HL-60 (cell line): ENCODE measurements at regions not wholly inside any gene's neighbourhood (a gene's known extent, or its start where the extent isn't known, plus 50 kb on each side); places are given as distances from the start of the nearest gene placed in this dataset.

ENCODE experiments used
- DNase-seq, 2 experiments: peaks; one replicate each; pipeline ENCODE4 v3.0.0-alpha.2; 2010 to 2020; ENCODE audit warnings: low read depth in 1 of 2, low spot score in 1 of 2
- H3K27ac ChIP-seq: fragments of 250-450 bp; sonication (Bioruptor Pico); replicated peaks from 2 replicates; pipeline ENCODE4 v1.5.1; 2020; ENCODE audit warnings: mild to moderate bottlenecking, moderate library complexity
- H3K27me3 ChIP-seq: fragments of 250-450 bp; sonication (Bioruptor Pico); 2 replicates; pipeline ENCODE4 v1.5.1; 2021; ENCODE audit warnings: mild to moderate bottlenecking, moderate library complexity; ENCODE audit not compliant: insufficient read depth, poor library complexity, severe bottlenecking
- H3K4me3 ChIP-seq: replicated peaks from 2 replicates; pipeline ENCODE4 v1.5.1; 2011; ENCODE audit warnings: mild to moderate bottlenecking, control low read depth, low read length; ENCODE audit not compliant: insufficient read depth
- GABPA ChIP-seq: IDR thresholded peaks from 2 replicates; pipeline ENCODE4 v1.6.1; 2012; ENCODE audit warnings: low read depth
- POLR2AphosphoS5 ChIP-seq: IDR thresholded peaks from 2 replicates; pipeline ENCODE4 v1.6.1; 2012; ENCODE audit warnings: low read depth
- SPI1 ChIP-seq: IDR thresholded peaks from 2 replicates; pipeline ENCODE4 v1.6.1; 2012; ENCODE audit warnings: low read depth, mild to moderate bottlenecking, borderline replicate concordance
- TF ChIP-seq, protein P1 (sequence below): IDR thresholded peaks from 2 replicates; pipeline ENCODE4 v1.6.1; 2012; ENCODE audit warnings: low read depth; ENCODE audit not compliant: insufficient replicate concordance
- TF ChIP-seq, protein P2 (sequence below): IDR thresholded peaks from one replicate; pipeline ENCODE4 v1.5.1; 2011; ENCODE audit warnings: low read length, control low read depth, inconsistent platforms; ENCODE audit not compliant: insufficient read depth

GRCh38 chr12:89235189-89235993 lies 116.9 kb downstream of the DUSP6 start:
- no peaks in the 10 kb centered on the region for H3K27me3 ChIP-seq
- peak overlapping the region; percentile 54 for H3K27ac ChIP-seq

DNA sequence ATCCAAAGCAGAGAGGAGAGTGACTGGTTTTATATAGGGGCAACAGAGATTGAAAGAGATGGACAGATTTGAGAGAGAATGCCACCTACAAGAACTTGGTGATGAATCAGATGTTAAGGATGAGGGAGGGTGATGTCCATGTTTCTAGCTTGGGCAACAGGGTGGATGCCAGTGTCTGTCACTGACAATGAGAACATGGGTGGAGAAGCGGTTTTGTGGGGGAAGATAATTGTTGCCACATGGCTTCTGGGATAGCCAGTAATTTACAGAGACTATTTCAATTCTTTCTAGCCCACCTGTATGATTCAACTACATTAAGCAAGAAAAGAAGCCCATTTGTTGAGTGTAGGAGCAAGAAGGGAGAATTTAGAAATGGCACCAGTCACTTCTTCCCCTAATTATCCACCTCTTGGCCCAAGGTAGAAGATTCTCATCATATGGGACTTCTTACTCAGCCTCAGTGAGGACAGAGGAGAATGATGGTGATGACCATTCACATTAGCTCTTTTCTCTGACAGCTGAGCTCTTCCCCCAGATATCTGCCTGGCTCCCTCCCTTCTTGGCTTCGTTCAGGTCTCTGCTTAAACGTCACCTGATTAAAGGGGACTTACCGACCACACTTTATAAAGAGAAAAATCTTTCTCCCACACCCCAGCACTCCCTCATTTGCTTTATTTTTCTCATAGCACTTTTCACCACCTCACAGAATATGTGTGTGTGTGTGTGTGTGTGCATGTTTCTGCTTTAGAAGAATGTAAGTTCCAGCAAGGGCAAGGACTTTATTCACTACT lies 117.8 kb downstream of the DUSP6 start:
- H3K27ac ChIP-seq: peak overlapping the region; percentile 54; the same call in 1 of the 2 replicates
- DNase-seq: no peak
- no peak for TF ChIP-seq POLR2AphosphoS5
- no peak for TF ChIP-seq GABPA
- no peak for TF ChIP-seq SPI1
- TF ChIP-seq, protein P1, sequence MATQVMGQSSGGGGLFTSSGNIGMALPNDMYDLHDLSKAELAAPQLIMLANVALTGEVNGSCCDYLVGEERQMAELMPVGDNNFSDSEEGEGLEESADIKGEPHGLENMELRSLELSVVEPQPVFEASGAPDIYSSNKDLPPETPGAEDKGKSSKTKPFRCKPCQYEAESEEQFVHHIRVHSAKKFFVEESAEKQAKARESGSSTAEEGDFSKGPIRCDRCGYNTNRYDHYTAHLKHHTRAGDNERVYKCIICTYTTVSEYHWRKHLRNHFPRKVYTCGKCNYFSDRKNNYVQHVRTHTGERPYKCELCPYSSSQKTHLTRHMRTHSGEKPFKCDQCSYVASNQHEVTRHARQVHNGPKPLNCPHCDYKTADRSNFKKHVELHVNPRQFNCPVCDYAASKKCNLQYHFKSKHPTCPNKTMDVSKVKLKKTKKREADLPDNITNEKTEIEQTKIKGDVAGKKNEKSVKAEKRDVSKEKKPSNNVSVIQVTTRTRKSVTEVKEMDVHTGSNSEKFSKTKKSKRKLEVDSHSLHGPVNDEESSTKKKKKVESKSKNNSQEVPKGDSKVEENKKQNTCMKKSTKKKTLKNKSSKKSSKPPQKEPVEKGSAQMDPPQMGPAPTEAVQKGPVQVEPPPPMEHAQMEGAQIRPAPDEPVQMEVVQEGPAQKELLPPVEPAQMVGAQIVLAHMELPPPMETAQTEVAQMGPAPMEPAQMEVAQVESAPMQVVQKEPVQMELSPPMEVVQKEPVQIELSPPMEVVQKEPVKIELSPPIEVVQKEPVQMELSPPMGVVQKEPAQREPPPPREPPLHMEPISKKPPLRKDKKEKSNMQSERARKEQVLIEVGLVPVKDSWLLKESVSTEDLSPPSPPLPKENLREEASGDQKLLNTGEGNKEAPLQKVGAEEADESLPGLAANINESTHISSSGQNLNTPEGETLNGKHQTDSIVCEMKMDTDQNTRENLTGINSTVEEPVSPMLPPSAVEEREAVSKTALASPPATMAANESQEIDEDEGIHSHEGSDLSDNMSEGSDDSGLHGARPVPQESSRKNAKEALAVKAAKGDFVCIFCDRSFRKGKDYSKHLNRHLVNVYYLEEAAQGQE: no peak
- TF ChIP-seq, protein P2, sequence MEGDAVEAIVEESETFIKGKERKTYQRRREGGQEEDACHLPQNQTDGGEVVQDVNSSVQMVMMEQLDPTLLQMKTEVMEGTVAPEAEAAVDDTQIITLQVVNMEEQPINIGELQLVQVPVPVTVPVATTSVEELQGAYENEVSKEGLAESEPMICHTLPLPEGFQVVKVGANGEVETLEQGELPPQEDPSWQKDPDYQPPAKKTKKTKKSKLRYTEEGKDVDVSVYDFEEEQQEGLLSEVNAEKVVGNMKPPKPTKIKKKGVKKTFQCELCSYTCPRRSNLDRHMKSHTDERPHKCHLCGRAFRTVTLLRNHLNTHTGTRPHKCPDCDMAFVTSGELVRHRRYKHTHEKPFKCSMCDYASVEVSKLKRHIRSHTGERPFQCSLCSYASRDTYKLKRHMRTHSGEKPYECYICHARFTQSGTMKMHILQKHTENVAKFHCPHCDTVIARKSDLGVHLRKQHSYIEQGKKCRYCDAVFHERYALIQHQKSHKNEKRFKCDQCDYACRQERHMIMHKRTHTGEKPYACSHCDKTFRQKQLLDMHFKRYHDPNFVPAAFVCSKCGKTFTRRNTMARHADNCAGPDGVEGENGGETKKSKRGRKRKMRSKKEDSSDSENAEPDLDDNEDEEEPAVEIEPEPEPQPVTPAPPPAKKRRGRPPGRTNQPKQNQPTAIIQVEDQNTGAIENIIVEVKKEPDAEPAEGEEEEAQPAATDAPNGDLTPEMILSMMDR: no peak
- no peaks in the 10 kb centered on the region for H3K27me3 ChIP-seq
- no peak overlapping the region for H3K4me3 ChIP-seq

More at GRCh38 chr12:89235189-89235993, 116.9 kb downstream of the DUSP6 start:
- TF ChIP-seq SPI1: peak; percentile 58; the same call in 1 of the 2 replicates
- TF ChIP-seq, protein P1: no peak
- DNase-seq: peak in 1 of 2 experiments; percentile 58
- no peak overlapping the region for H3K4me3 ChIP-seq

DNA sequence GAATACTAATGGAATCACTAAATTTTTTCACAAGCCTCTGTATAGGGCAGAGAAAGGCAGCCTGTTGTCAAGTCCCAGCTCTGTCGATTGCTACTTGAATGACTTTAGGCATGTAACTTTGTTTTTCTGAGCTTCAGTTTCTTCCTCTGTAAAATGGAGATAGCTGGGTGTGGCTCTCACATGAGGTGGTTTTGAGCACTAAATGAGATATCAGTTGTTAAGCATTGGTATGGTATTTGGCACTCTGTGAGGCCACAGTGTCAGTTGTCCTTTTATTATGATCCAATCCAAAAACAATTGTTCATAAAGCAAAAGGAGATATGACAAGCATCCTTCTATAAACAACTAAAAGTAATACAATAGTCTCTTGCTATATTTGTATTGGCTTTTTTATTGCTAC lies 120.6 kb downstream of the DUSP6 start:
- no peak overlapping the region for H3K4me3 ChIP-seq
- no peak for DNase-seq
- H3K27me3 ChIP-seq: no peaks in the 10 kb centered on the region
- TF ChIP-seq SPI1 (no peak), POLR2AphosphoS5 (no peak), GABPA (no peak)
- TF ChIP-seq, protein P2: no peak
- TF ChIP-seq, protein P1: no peak
- no peak overlapping the region for H3K27ac ChIP-seq
